ENCODE measurements at regions not wholly inside any gene's neighbourhood (a gene's known extent, or its start where the extent isn't known, plus 50 kb on each side); places are given as distances from the start of the nearest gene placed in this dataset.

DNA sequence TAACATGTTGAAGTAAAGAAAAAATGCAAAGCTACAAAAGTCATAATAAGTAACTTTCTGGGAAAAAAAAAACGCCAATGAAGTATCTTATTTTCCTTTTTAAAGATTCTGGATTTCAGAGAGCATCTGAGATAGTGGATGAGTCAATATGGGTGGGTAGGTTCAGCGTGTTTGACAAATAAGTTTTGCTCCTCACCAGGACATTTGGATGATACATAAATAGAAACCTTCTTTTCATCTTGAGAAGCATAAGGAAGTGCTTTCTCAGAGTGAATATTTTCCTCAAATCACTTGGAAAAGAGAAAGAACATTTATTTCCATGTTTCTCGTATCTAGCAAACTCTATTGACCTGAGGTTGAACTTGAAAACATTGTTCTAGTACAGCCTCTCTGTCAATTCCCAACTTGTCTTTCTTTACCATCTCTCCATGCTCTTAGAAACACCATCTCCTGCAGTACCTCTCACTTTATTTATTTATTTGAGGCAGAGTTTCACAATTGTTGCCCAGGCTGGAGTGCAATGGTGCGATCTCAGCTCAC, 463.2 kb downstream of the KLF5 start:
- TF ChIP-seq EP300 (conservative IDR thresholded peaks at IDR 0.05; ENCODE audit: poor library complexity, severe bottlenecking) (no peak), EZH2 (IDR thresholded peaks at IDR 0.05; ENCODE audit: borderline replicate concordance, insufficient read depth, low read length, poor library complexity, severe bottlenecking) (no peak), TAF1 (IDR thresholded peaks at IDR 0.05; ENCODE audit: low read depth) (no peak), SMC3 (conservative IDR thresholded peaks at IDR 0.05; ENCODE audit: poor library complexity) (no peak), RAD21 (conservative IDR thresholded peaks at IDR 0.05) (no peak)
- TF ChIP-seq, protein P1, sequence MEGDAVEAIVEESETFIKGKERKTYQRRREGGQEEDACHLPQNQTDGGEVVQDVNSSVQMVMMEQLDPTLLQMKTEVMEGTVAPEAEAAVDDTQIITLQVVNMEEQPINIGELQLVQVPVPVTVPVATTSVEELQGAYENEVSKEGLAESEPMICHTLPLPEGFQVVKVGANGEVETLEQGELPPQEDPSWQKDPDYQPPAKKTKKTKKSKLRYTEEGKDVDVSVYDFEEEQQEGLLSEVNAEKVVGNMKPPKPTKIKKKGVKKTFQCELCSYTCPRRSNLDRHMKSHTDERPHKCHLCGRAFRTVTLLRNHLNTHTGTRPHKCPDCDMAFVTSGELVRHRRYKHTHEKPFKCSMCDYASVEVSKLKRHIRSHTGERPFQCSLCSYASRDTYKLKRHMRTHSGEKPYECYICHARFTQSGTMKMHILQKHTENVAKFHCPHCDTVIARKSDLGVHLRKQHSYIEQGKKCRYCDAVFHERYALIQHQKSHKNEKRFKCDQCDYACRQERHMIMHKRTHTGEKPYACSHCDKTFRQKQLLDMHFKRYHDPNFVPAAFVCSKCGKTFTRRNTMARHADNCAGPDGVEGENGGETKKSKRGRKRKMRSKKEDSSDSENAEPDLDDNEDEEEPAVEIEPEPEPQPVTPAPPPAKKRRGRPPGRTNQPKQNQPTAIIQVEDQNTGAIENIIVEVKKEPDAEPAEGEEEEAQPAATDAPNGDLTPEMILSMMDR (IDR thresholded peaks at IDR 0.05; ENCODE audit: poor library complexity, severe bottlenecking) = no peak

All from neural cell (in vitro differentiated cells).